ENCODE measurements at regions not wholly inside any gene's neighbourhood (a gene's known extent, or its start where the extent isn't known, plus 50 kb on each side); places are given as distances from the start of the nearest gene placed in this dataset.

DNA sequence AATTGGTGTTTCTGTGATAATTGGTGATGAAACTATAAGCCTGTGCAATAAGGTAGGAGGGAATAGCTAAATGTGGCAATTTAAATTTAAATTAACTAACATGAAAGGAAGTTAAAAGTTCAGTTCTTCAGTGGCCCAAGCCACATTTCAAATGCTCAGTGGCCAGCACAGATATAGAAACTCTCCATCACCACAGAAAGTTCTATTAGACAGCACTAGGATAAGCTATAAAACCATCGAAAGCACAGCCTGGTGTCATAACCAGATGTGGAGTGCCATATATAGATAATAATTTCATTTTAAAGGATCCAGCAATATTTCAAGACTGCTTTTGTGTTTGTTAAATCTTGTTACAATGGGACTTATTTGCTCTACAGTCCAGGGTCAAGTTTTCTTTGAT lies 119.3 kb upstream of the NR3C2 start:
- no peak for TF ChIP-seq POLR2A (IDR thresholded peaks at IDR 0.05; ENCODE audit: low read depth, low read length)
- TF ChIP-seq POLR2AphosphoS5 (IDR thresholded peaks at IDR 0.05; ENCODE audit: low read depth, low read length), result no peak
- TF ChIP-seq TAF1 (IDR thresholded peaks at IDR 0.05; ENCODE audit: borderline replicate concordance, low read depth, low read length), result no peak
